OCI-LY3 (cell line): ENCODE measurements at regions not wholly inside any gene's neighbourhood (a gene's known extent, or its start where the extent isn't known, plus 50 kb on each side); places are given as distances from the start of the nearest gene placed in this dataset.

ENCODE experiments used
- EZH2phosphoT487 ChIP-seq: fragments of 200-600 bp; shearing (Covaris generic); IDR thresholded peaks from 2 replicates; pipeline ENCODE4 v1.6.1; 2018; ENCODE audit warnings: antibody characterized with exemption, mixed run types, low read depth
- TF ChIP-seq, protein P1 (sequence below): fragments of 200-600, 300-600 bp; sonication (generic); IDR thresholded peaks from 2 replicates; pipeline ENCODE4 v1.5.1; 2014; ENCODE audit warnings: antibody characterized with exemption, low read length, low read depth

GRCh38 chr12:25397001-25397400, 146.3 kb upstream of the KRAS start:
- TF ChIP-seq, protein P1, sequence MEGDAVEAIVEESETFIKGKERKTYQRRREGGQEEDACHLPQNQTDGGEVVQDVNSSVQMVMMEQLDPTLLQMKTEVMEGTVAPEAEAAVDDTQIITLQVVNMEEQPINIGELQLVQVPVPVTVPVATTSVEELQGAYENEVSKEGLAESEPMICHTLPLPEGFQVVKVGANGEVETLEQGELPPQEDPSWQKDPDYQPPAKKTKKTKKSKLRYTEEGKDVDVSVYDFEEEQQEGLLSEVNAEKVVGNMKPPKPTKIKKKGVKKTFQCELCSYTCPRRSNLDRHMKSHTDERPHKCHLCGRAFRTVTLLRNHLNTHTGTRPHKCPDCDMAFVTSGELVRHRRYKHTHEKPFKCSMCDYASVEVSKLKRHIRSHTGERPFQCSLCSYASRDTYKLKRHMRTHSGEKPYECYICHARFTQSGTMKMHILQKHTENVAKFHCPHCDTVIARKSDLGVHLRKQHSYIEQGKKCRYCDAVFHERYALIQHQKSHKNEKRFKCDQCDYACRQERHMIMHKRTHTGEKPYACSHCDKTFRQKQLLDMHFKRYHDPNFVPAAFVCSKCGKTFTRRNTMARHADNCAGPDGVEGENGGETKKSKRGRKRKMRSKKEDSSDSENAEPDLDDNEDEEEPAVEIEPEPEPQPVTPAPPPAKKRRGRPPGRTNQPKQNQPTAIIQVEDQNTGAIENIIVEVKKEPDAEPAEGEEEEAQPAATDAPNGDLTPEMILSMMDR: no peak
- TF ChIP-seq EZH2phosphoT487: no peak
